ENCODE measurements at regions not wholly inside any gene's neighbourhood (a gene's known extent, or its start where the extent isn't known, plus 50 kb on each side); places are given as distances from the start of the nearest gene placed in this dataset.

DNA sequence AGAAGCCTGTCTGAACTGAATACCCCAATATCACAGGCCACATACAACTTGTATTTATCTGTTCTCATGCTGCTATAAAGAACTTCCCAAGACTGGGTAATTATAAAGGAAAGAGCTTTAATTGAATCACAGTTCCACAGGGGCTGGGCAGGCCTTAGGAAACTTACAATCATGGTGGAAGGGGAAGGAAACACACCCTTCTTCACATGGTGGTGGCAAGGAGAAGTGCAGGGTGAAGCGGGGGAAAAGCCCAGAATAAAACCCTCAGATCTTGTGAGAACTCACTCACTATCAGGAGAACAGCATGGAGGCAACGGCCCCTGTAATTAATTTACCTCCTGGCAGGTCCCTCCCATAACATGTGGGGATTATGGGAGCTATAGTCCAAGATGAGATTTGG, 50.3 kb upstream of the FNDC1 start:
- peaks cover 26% of the 10 kb centered on the region for H3K4me1 Mint-ChIP-seq
- ATAC-seq (no peak), DNase-seq (no peak)
- no peaks in the 10 kb centered on the region for H3K9me3 Mint-ChIP-seq
- H3K4me3 Mint-ChIP-seq, result no peak overlapping the region
- no peak overlapping the region for H3K27ac Mint-ChIP-seq
- H3K36me3 Mint-ChIP-seq (ENCODE audit: low read depth), result no peaks in the 10 kb centered on the region
- H3K27me3 Mint-ChIP-seq, result no peaks in the 10 kb centered on the region

GRCh38 chr6:159117563-159117962, 51.6 kb upstream of the FNDC1 start:
- Mint-ChIP-seq H3K4me1 (peaks cover 23% of the 10 kb centered on the region), H3K36me3 (ENCODE audit: low read depth) (no peaks in the 10 kb centered on the region), H3K27ac (peak overlapping the region; percentile 64), H3K9me3 (no peaks in the 10 kb centered on the region), H3K4me3 (no peak overlapping the region), H3K27me3 (no peaks in the 10 kb centered on the region)
- no peak for DNase-seq
- ATAC-seq, result no peak

DNA sequence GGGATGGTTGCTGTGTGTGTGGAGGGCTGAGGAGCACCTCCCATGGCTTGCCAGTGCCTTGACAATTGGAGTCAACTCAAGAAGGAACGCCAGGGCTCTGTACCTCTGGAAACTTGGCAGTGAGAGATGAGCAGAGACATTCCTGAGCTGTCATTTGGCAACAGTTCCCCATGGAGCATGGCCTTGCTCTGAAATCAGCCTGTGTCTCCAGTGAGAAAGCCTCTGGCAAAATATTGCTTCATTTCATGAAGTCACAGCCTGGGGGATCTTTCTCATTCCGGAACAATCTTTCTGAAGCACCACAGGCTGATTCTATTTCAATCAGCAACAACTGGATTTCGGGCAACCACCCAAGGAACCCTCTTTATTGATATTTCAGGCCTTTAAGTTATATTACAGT, 52.2 kb upstream of the FNDC1 start:
- peak overlapping the region; percentile 64 for H3K27ac Mint-ChIP-seq
- no peak for ATAC-seq
- no peaks in the 10 kb centered on the region for H3K9me3 Mint-ChIP-seq
- H3K4me1 Mint-ChIP-seq, result peaks cover 23% of the 10 kb centered on the region
- no peaks in the 10 kb centered on the region for H3K27me3 Mint-ChIP-seq
- DNase-seq, result no peak
- no peak overlapping the region for H3K4me3 Mint-ChIP-seq
- no peaks in the 10 kb centered on the region for H3K36me3 Mint-ChIP-seq (ENCODE audit: low read depth)

- peaks cover 23% of the 10 kb centered on the region for H3K4me1 Mint-ChIP-seq
- peak; percentile 29 for ATAC-seq
- no peaks in the 10 kb centered on the region for H3K36me3 Mint-ChIP-seq (ENCODE audit: low read depth)
- no peak overlapping the region for H3K27ac Mint-ChIP-seq
- no peaks in the 10 kb centered on the region for H3K9me3 Mint-ChIP-seq
- no peak overlapping the region for H3K4me3 Mint-ChIP-seq
- DNase-seq, result no peak
- no peaks in the 10 kb centered on the region for H3K27me3 Mint-ChIP-seq
Measured at GRCh38 chr6:159116343-159116742, 52.9 kb upstream of the FNDC1 start.

GRCh38 chr6:159114569-159114968, 54.6 kb upstream of the FNDC1 start:
- Mint-ChIP-seq H3K4me3 (no peak overlapping the region), H3K27me3 (no peaks in the 10 kb centered on the region), H3K27ac (no peak overlapping the region), H3K9me3 (no peaks in the 10 kb centered on the region), H3K4me1 (peaks cover 36% of the 10 kb centered on the region), H3K36me3 (ENCODE audit: low read depth) (no peaks in the 10 kb centered on the region)
- ATAC-seq, result no peak
- DNase-seq, result no peak

DNA sequence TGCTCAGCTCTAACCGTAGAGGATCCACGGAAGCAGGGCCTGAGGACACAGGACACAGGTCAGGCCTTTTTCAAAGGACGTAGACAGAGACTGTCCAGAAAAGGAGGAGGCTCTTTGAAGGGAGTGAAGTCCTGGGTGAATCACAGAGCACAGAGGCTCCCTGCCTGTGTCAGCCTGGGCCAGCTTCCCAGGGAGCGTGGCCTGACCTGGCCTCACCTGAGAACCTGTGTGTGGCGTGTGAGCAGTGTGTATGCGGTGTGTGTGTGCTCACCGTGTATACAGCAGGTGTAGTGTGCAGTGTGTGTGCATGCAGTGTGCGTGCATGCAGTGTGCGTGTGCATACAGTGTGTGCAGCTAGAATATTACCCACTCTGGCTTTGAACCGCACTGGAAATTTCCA, 56.0 kb upstream of the FNDC1 start:
- no peaks in the 10 kb centered on the region for H3K36me3 Mint-ChIP-seq (ENCODE audit: low read depth)
- DNase-seq, result no peak
- H3K4me1 Mint-ChIP-seq, result peaks cover 45% of the 10 kb centered on the region
- H3K9me3 Mint-ChIP-seq, result no peaks in the 10 kb centered on the region
- no peaks in the 10 kb centered on the region for H3K27me3 Mint-ChIP-seq
- H3K27ac Mint-ChIP-seq, result no peak overlapping the region
- H3K4me3 Mint-ChIP-seq, result no peak overlapping the region
- ATAC-seq, result no peak

GRCh38 chr6:159112714-159113113, 56.5 kb upstream of the FNDC1 start:
- no peak for DNase-seq
- Mint-ChIP-seq H3K27me3 (no peaks in the 10 kb centered on the region), H3K27ac (no peak overlapping the region), H3K9me3 (no peaks in the 10 kb centered on the region), H3K4me1 (peaks cover 49% of the 10 kb centered on the region), H3K4me3 (no peak overlapping the region), H3K36me3 (ENCODE audit: low read depth) (no peaks in the 10 kb centered on the region)
- no peak for ATAC-seq

- Mint-ChIP-seq H3K27ac (no peak overlapping the region), H3K4me3 (no peak overlapping the region), H3K27me3 (no peaks in the 10 kb centered on the region), H3K36me3 (ENCODE audit: low read depth) (no peaks in the 10 kb centered on the region), H3K4me1 (peaks cover 60% of the 10 kb centered on the region), H3K9me3 (no peaks in the 10 kb centered on the region)
- ATAC-seq (no peak), DNase-seq (no peak)
Measured at GRCh38 chr6:159110748-159111147, 58.5 kb upstream of the FNDC1 start.

- Mint-ChIP-seq H3K27me3 (no peaks in the 10 kb centered on the region), H3K36me3 (ENCODE audit: low read depth) (no peaks in the 10 kb centered on the region)
- DNase-seq, result no peak
Measured at GRCh38 chr6:159110013-159110412, 59.2 kb upstream of the FNDC1 start.

GRCh38 chr6:159109391-159109790, 59.8 kb upstream of the FNDC1 start:
- ATAC-seq, result no peak
- Mint-ChIP-seq H3K4me1 (peaks cover 66% of the 10 kb centered on the region), H3K27me3 (no peaks in the 10 kb centered on the region), H3K4me3 (no peak overlapping the region), H3K36me3 (ENCODE audit: low read depth) (no peaks in the 10 kb centered on the region), H3K27ac (peak overlapping the region; percentile 55), H3K9me3 (no peaks in the 10 kb centered on the region)
- no peak for DNase-seq

More at GRCh38 chr6:159110013-159110412, 59.2 kb upstream of the FNDC1 start:
- Mint-ChIP-seq H3K4me3 (no peak overlapping the region), H3K9me3 (no peaks in the 10 kb centered on the region), H3K4me1 (peaks cover 66% of the 10 kb centered on the region), H3K27ac (no peak overlapping the region)
- no peak for ATAC-seq

DNA sequence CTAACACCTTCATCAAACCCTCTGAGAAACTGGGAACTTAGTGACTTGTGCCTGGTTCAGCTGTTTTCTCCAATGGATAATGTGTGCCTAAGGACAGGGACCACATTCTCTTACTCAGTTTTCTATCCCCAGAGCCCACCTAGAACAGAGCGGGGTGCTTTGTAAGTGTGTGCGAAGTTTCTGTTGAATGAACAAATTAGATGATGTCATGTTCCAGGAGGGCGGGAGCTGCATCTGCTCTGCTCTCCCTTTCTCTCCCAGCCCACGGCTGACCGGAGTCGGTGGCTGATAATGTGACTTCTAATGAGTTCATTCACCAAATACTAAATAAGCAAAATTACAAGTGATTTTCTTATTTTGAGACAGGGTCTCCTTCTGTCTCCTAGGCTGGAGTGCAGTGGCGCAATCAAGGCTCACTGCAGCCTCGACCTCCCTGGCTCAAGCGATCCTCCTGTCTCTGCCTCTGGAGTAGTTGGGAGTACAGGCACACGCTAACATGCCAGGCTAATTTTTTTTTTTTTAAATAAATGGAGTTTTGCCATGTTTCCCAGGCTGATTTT, 60.7 kb upstream of the FNDC1 start:
- DNase-seq (no peak), ATAC-seq (no peak)
- Mint-ChIP-seq H3K27ac (peak overlapping the region; percentile 93), H3K36me3 (ENCODE audit: low read depth) (no peaks in the 10 kb centered on the region), H3K4me1 (peaks cover 70% of the 10 kb centered on the region), H3K4me3 (peak overlapping the region; percentile 81), H3K27me3 (no peaks in the 10 kb centered on the region), H3K9me3 (no peaks in the 10 kb centered on the region)

GRCh38 chr6:159107451-159108260, 61.5 kb upstream of the FNDC1 start:
- ATAC-seq (peak; percentile 56), DNase-seq (no peak)
- Mint-ChIP-seq H3K27ac (peak overlapping the region; percentile 93), H3K4me1 (peaks cover 79% of the 10 kb centered on the region), H3K9me3 (no peaks in the 10 kb centered on the region), H3K27me3 (no peaks in the 10 kb centered on the region), H3K36me3 (ENCODE audit: low read depth) (no peaks in the 10 kb centered on the region), H3K4me3 (peak overlapping the region; percentile 81)

DNA sequence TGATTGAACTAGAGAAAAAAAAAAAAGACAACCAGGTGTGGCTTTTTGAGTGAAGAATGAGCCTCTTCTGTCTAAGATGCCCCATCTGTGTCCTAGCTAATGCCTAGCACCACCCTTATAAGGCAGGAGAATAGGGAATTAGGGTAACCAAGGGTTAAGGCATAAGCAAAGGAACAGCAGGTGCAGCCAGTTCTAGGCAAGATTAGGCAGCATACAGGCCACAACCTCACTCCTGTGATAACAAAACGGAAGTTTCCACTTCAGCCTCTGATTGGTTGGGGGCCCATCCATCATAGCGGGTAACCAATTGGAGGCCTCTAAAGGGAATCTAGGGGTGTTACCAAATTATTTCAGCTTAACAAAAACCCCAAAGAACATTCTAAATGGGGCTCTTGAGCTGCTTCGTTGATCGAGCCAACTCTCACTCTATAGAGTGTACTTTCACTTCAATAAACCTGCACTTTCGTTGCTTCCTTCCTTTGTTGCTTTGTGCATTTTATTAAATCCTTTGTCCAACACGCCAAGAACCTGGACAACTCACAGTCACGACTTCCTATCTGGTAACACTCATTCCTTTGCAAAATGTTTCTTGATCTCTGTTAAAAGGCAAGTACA, 61.9 kb upstream of the TAGAP start:
- Mint-ChIP-seq H3K27ac (peak overlapping the region; percentile 93), H3K4me1 (peaks cover 88% of the 10 kb centered on the region), H3K4me3 (peak overlapping the region; percentile 81), H3K36me3 (ENCODE audit: low read depth) (no peaks in the 10 kb centered on the region), H3K9me3 (no peaks in the 10 kb centered on the region), H3K27me3 (no peaks in the 10 kb centered on the region)
- ATAC-seq (peak; percentile 74), DNase-seq (peak; percentile 94)

DNA sequence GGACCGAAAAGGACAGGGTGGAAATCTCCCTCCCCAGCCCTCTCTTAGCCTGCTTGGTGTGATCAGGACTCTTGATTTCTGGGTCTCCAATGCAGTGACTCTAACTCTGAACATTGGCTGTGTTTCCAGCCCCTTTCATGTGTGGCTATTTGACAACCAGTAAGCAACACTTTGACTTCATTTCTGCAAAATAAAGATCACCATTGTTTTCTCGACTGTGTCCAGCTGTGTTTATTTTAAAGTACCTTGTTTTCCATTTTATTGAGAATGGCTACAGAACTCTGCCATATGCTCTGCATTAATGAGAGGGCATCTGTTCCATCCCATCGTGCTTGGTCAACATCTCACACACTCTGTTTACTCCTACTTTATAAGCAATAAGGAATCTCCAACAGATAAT, 60.9 kb upstream of the TAGAP start:
- DNase-seq (no peak), ATAC-seq (no peak)
- Mint-ChIP-seq H3K4me3 (no peak overlapping the region), H3K9me3 (no peaks in the 10 kb centered on the region), H3K27me3 (no peaks in the 10 kb centered on the region), H3K27ac (peak overlapping the region; percentile 7), H3K36me3 (ENCODE audit: low read depth) (no peaks in the 10 kb centered on the region), H3K4me1 (peaks cover 95% of the 10 kb centered on the region)

DNA sequence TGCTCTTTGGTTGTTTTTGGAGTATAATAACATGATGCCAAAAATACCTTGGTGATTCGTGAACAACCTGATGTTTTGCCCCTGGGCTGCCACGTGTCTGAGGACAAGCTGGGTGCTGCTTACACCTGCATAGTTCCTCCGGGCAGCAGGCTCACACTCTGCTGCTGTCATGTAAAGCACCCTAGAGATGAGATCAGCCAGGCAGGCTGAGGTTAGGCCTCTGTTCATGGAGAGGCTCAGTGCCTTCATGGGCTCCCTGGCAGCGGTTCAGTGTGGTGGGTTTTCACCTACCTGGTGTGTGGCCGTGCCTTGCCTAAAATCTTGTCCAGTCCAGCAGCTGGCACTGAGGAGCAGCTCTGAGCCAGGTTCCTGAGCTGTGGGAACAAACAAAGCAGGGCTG, 60.1 kb upstream of the TAGAP start:
- no peaks in the 10 kb centered on the region for H3K36me3 Mint-ChIP-seq (ENCODE audit: low read depth)
- no peaks in the 10 kb centered on the region for H3K9me3 Mint-ChIP-seq
- H3K4me1 Mint-ChIP-seq, result peaks cover 96% of the 10 kb centered on the region
- H3K27ac Mint-ChIP-seq, result peak overlapping the region; percentile 87
- H3K27me3 Mint-ChIP-seq, result no peaks in the 10 kb centered on the region
- peak; percentile 41 for DNase-seq
- no peak for ATAC-seq
- peak overlapping the region; percentile 58 for H3K4me3 Mint-ChIP-seq
